Trophoblast cell (in vitro differentiated cells and primary cell): ENCODE measurements at regions not wholly inside any gene's neighbourhood (a gene's known extent, or its start where the extent isn't known, plus 50 kb on each side); places are given as distances from the start of the nearest gene placed in this dataset.

Experiments
- DNase-seq, 2 donors: peaks; one replicate each; pipeline ENCODE4 v3.0.0-alpha.2; 2016
- H2AFZ ChIP-seq: 2 replicates; pipeline ENCODE4 v1.6.1; 2013; ENCODE audit warnings: low read length, moderate library complexity, mild to moderate bottlenecking; ENCODE audit not compliant: insufficient read depth, poor library complexity
- H2AK5ac ChIP-seq: 2 replicates; pipeline ENCODE4 v1.6.1; 2013; ENCODE audit warnings: mild to moderate bottlenecking, low read length
- H2BK120ac ChIP-seq: 2 replicates; pipeline ENCODE4 v1.6.1; 2013; ENCODE audit warnings: low read length, mild to moderate bottlenecking, moderate library complexity; ENCODE audit not compliant: insufficient read depth, poor library complexity
- H2BK12ac ChIP-seq: 2 replicates; pipeline ENCODE4 v1.6.1; 2013; ENCODE audit warnings: mild to moderate bottlenecking, low read length, moderate library complexity
- H2BK5ac ChIP-seq: 2 replicates; pipeline ENCODE4 v1.6.1; 2013; ENCODE audit warnings: low read length, low read depth, moderate library complexity, mild to moderate bottlenecking; ENCODE audit not compliant: poor library complexity
- H3K14ac ChIP-seq: 2 replicates; pipeline ENCODE4 v1.6.1; 2013; ENCODE audit warnings: mild to moderate bottlenecking, low read length
- H3K18ac ChIP-seq: 2 replicates; pipeline ENCODE4 v1.6.1; 2013; ENCODE audit warnings: mild to moderate bottlenecking, low read length
- H3K23ac ChIP-seq: 2 replicates; pipeline ENCODE4 v1.6.1; 2013; ENCODE audit warnings: low read length
- H3K27ac ChIP-seq: 2 replicates; pipeline ENCODE4 v1.5.1; 2013; ENCODE audit warnings: low read depth, mild to moderate bottlenecking, inconsistent platforms, low read length, moderate library complexity
- H3K27me3 ChIP-seq: 2 replicates; pipeline ENCODE4 v1.6.1; 2013; ENCODE audit warnings: inconsistent platforms, mild to moderate bottlenecking, low read length, moderate library complexity; ENCODE audit not compliant: insufficient read depth
- H3K36me3 ChIP-seq, 2 experiments: 1 replicate in 1 of 2; 2 replicates in 1 of 2; pipeline ENCODE4 v1.6.1; 2013; ENCODE audit warnings: low read length in 2 of 2, mild to moderate bottlenecking in 2 of 2, moderate library complexity in 1 of 2; ENCODE audit not compliant: insufficient read depth in 2 of 2, control insufficient read depth in 1 of 2
- H3K4ac ChIP-seq: 2 replicates; pipeline ENCODE4 v1.6.1; 2013; ENCODE audit warnings: low read depth, mild to moderate bottlenecking, low read length, moderate library complexity
- H3K4me1 ChIP-seq, 2 experiments: 1 replicate in 1 of 2; 2 replicates in 1 of 2; pipeline ENCODE4 v1.6.1; 2013; ENCODE audit warnings: low read length in 2 of 2, mild to moderate bottlenecking in 2 of 2, moderate library complexity in 1 of 2; ENCODE audit not compliant: insufficient read depth in 2 of 2, control insufficient read depth in 1 of 2
- H3K4me2 ChIP-seq: 2 replicates; pipeline ENCODE4 v1.6.1; 2013; ENCODE audit warnings: inconsistent platforms, mild to moderate bottlenecking, low read length, moderate library complexity
- H3K4me3 ChIP-seq: 2 replicates; pipeline ENCODE4 v1.5.1; 2013; ENCODE audit warnings: mild to moderate bottlenecking, low read depth, low read length, inconsistent platforms
- H3K79me1 ChIP-seq: one replicate; pipeline ENCODE4 v1.6.1; 2013; ENCODE audit warnings: low read length
- H3K79me2 ChIP-seq: 2 replicates; pipeline ENCODE4 v1.6.1; 2013; ENCODE audit warnings: low read length, mild to moderate bottlenecking; ENCODE audit not compliant: control insufficient read depth, insufficient read depth, poor library complexity
- H3K9ac ChIP-seq: 2 replicates; pipeline ENCODE4 v1.6.1; 2013; ENCODE audit warnings: mild to moderate bottlenecking, low read length
- H3K9me3 ChIP-seq: 2 replicates; pipeline ENCODE4 v1.6.1; 2013; ENCODE audit warnings: low read depth, mild to moderate bottlenecking, control low read depth, inconsistent platforms, low read length; ENCODE audit not compliant: insufficient read depth
- H4K12ac ChIP-seq: 2 replicates; pipeline ENCODE4 v1.6.1; 2013; ENCODE audit warnings: low read depth, mild to moderate bottlenecking, low read length, moderate library complexity
- H4K8ac ChIP-seq: 2 replicates; pipeline ENCODE4 v1.6.1; 2013; ENCODE audit warnings: low read depth, mild to moderate bottlenecking, low read length, moderate library complexity
- H4K91ac ChIP-seq: one replicate; pipeline ENCODE4 v1.6.1; 2013; ENCODE audit warnings: low read depth, mild to moderate bottlenecking, low read length, moderate library complexity
- WGBS: extraction: QIAGEN DNeasy Blood & Tissue Kit; methylation state at CpG from one replicate; pipeline ENCODE4 v1.1.7; 2013; ENCODE audit warnings: missing lambda C conversion rate; ENCODE audit not compliant: insufficient read length, insufficient coverage; ENCODE audit errors: extremely low coverage; 5-methylcytosine and 5-hydroxymethylcytosine counted together

GRCh38 chr5:17402289-17403121 lies 95.5 kb upstream of the TAF11L2 start:
- H3K4ac ChIP-seq = no peak overlapping the region
- no peak overlapping the region for H3K4me3 ChIP-seq
- peaks cover 2% of the 10 kb centered on the region for H3K79me2 ChIP-seq
- H2AFZ ChIP-seq = no peak overlapping the region
- H3K27me3 ChIP-seq = no peaks in the 10 kb centered on the region
- H3K4me2 ChIP-seq = peak overlapping the region; percentile 52
- H3K79me1 ChIP-seq = peaks cover 15% of the 10 kb centered on the region
- peak overlapping the region; percentile 68 for H3K18ac ChIP-seq
- peak overlapping the region; percentile 99 for H2BK120ac ChIP-seq
- peak overlapping the region; percentile 93 for H2BK5ac ChIP-seq
- peak overlapping the region; percentile 100 for H2BK12ac ChIP-seq
- no peak overlapping the region for H3K9ac ChIP-seq
- no peaks in the 10 kb centered on the region for H3K9me3 ChIP-seq
- WGBS = no CpG with 5 or more reads among the region's 10 CpGs
- H4K12ac ChIP-seq = no peak overlapping the region
- peak overlapping the region; percentile 83 for H4K8ac ChIP-seq
- H2AK5ac ChIP-seq = no peak overlapping the region
- no peaks in the 10 kb centered on the region for H3K36me3 ChIP-seq
- DNase-seq = peak; percentile 64 to 76
- peaks cover 16 to 27% of the 10 kb centered on the region in 2 experiments for H3K4me1 ChIP-seq
- H3K14ac ChIP-seq = peak overlapping the region; percentile 88
- H3K27ac ChIP-seq = peak overlapping the region; percentile 80
- H4K91ac ChIP-seq = peak overlapping the region; percentile 95
- no peak overlapping the region for H3K23ac ChIP-seq

GRCh38 chr5:17403695-17404490 lies 94.1 kb upstream of the TAF11L2 start:
- peak overlapping the region; percentile 46 for H2BK12ac ChIP-seq
- H3K9ac ChIP-seq = no peak overlapping the region
- H3K9me3 ChIP-seq = no peaks in the 10 kb centered on the region
- H3K4me1 ChIP-seq = peaks cover 16 to 22% of the 10 kb centered on the region in 2 experiments
- no peak overlapping the region for H2BK5ac ChIP-seq
- no peak overlapping the region for H3K18ac ChIP-seq
- no peak overlapping the region for H4K12ac ChIP-seq
- H2BK120ac ChIP-seq = no peak overlapping the region
- H3K79me2 ChIP-seq = peaks cover 2% of the 10 kb centered on the region
- no peak overlapping the region for H3K4me2 ChIP-seq
- H4K8ac ChIP-seq = no peak overlapping the region
- no peak overlapping the region for H2AFZ ChIP-seq
- H3K27me3 ChIP-seq = no peaks in the 10 kb centered on the region
- H3K23ac ChIP-seq = no peak overlapping the region
- no peak for DNase-seq
- H4K91ac ChIP-seq = no peak overlapping the region
- no peak overlapping the region for H3K27ac ChIP-seq
- H3K4ac ChIP-seq = no peak overlapping the region
- H2AK5ac ChIP-seq = no peak overlapping the region
- WGBS = no CpG with 5 or more reads among the region's 10 CpGs
- peaks cover 15% of the 10 kb centered on the region for H3K79me1 ChIP-seq
- no peak overlapping the region for H3K4me3 ChIP-seq
- H3K36me3 ChIP-seq = no peaks in the 10 kb centered on the region
- no peak overlapping the region for H3K14ac ChIP-seq

- Histone ChIP-seq H3K36me3 (no peaks in the 10 kb centered on the region), H2BK12ac (no peak overlapping the region), H3K27ac (no peak overlapping the region), H3K4ac (no peak overlapping the region), H4K8ac (no peak overlapping the region), H3K4me3 (no peak overlapping the region), H2BK5ac (no peak overlapping the region), H4K12ac (no peak overlapping the region), H3K9me3 (no peaks in the 10 kb centered on the region), H3K79me2 (peaks cover 2% of the 10 kb centered on the region), H4K91ac (no peak overlapping the region), H3K9ac (no peak overlapping the region), H2BK120ac (no peak overlapping the region), H3K4me1 (peaks cover 14 to 17% of the 10 kb centered on the region in 2 experiments), H3K23ac (no peak overlapping the region), H2AK5ac (no peak overlapping the region), H3K14ac (no peak overlapping the region), H3K18ac (no peak overlapping the region), H3K4me2 (no peak overlapping the region), H3K79me1 (peaks cover 10% of the 10 kb centered on the region), H3K27me3 (no peaks in the 10 kb centered on the region), H2AFZ (no peak overlapping the region)
- DNase-seq = no peak
- WGBS = no CpG with 5 or more reads among the region's 2 CpGs
Measured at GRCh38 chr5:17405976-17406375, 92.1 kb upstream of the TAF11L2 start.

- H3K9ac ChIP-seq = no peak overlapping the region
- no peak overlapping the region for H3K27ac ChIP-seq
- no peak overlapping the region for H4K91ac ChIP-seq
- peak; percentile 16 to 72 for DNase-seq
- peaks cover 6% of the 10 kb centered on the region for H3K79me1 ChIP-seq
- no peaks in the 10 kb centered on the region for H3K27me3 ChIP-seq
- H3K4me3 ChIP-seq = no peak overlapping the region
- H2AFZ ChIP-seq = no peak overlapping the region
- no peak overlapping the region for H3K4ac ChIP-seq
- H4K8ac ChIP-seq = no peak overlapping the region
- H2BK120ac ChIP-seq = no peak overlapping the region
- H3K9me3 ChIP-seq = no peaks in the 10 kb centered on the region
- no peak overlapping the region for H4K12ac ChIP-seq
- no peak overlapping the region for H2AK5ac ChIP-seq
- WGBS = no CpG with 5 or more reads among the region's 2 CpGs
- no peak overlapping the region for H3K14ac ChIP-seq
- no peak overlapping the region for H3K18ac ChIP-seq
- H2BK5ac ChIP-seq = no peak overlapping the region
- no peak overlapping the region for H2BK12ac ChIP-seq
- no peak overlapping the region for H3K23ac ChIP-seq
- peaks cover 10 to 12% of the 10 kb centered on the region in 2 experiments for H3K4me1 ChIP-seq
- H3K36me3 ChIP-seq = no peaks in the 10 kb centered on the region
- H3K4me2 ChIP-seq = no peak overlapping the region
- peaks cover 2% of the 10 kb centered on the region for H3K79me2 ChIP-seq
Measured at GRCh38 chr5:17406423-17406838, 91.6 kb upstream of the TAF11L2 start.
